ENCODE measurements at regions not wholly inside any gene's neighbourhood (a gene's known extent, or its start where the extent isn't known, plus 50 kb on each side); places are given as distances from the start of the nearest gene placed in this dataset.

DNA sequence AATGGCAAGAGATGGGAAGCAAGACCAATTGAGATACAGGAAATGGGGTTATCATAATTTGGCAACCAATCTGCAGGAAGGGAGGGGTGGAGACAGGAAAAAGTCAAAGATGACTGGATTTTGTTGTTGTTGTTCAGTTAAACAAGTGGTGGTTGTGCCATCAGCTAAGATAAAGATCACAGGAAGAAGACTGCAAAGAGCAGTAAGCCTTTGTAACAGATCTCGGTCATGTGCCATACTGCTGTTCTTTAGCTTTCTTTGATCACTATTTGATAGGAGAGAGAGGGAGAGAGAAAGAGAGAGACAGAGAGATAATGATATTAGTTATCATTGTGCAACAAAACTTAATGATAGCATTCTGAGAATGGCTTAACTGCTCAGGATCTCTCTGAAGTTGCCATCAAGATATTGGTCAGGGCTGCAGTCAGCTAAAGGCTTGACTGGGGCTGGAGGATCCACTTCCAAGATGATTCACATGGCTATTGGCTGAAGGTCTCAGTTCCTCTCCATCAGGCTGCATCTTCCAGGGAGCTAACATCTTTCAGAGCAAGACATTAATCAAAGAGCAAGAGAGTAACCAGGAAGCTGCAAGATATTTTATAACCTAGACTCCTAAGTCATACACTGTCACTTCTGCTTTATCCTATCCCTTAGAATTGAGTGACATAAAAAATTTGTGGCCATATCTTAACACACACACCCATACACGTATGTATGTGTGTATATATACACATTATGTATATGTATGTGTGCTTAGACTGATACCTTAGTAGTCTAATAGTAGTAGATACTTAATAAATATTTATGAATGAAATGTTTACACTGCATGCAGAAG is 405.0 kb downstream of the SHISA9 start:
- TF ChIP-seq, protein P1, sequence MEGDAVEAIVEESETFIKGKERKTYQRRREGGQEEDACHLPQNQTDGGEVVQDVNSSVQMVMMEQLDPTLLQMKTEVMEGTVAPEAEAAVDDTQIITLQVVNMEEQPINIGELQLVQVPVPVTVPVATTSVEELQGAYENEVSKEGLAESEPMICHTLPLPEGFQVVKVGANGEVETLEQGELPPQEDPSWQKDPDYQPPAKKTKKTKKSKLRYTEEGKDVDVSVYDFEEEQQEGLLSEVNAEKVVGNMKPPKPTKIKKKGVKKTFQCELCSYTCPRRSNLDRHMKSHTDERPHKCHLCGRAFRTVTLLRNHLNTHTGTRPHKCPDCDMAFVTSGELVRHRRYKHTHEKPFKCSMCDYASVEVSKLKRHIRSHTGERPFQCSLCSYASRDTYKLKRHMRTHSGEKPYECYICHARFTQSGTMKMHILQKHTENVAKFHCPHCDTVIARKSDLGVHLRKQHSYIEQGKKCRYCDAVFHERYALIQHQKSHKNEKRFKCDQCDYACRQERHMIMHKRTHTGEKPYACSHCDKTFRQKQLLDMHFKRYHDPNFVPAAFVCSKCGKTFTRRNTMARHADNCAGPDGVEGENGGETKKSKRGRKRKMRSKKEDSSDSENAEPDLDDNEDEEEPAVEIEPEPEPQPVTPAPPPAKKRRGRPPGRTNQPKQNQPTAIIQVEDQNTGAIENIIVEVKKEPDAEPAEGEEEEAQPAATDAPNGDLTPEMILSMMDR (IDR thresholded peaks at IDR 0.05; ENCODE audit: borderline replicate concordance, extremely low read depth, low read length, poor library complexity, severe bottlenecking), result no peak
- TF ChIP-seq EZH2 (IDR thresholded peaks at IDR 0.05; ENCODE audit: borderline replicate concordance, low read depth, low read length, severe bottlenecking), result no peak
